ENCODE measurements at regions not wholly inside any gene's neighbourhood (a gene's known extent, or its start where the extent isn't known, plus 50 kb on each side); places are given as distances from the start of the nearest gene placed in this dataset.

DNA sequence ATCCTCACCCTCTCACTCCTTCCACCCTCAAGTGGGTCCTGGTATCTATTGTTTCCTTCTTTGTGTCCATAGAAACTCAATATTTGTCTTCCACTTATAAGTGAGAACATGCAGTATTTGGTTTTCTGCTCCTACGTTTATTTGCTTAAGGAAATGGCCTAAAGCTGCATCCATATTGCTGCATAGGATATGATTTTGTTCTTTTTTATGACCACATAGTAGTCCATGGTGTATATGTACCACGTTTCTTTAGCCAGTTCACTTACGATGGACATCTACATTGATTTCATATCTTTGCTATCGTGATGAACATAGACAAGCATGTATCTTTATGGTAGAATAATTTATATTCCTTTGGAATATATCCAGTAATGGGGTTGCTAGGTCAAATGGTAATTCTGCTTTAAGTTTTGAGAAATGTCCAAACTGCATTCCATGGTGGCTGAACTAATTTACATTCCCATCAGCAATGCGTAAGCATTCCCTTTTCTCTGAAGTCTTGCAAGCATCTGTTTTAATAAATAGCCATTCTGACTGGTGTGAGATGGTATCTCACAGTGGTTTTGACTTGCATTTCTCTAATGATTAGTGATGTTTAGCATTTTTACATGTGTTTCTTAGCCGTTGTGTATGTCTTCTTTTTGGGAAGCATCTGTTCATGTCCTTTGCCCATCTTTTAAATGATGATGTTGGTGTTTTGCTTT lies 650.2 kb downstream of the ZNF385D start:
- TF ChIP-seq, protein P1, sequence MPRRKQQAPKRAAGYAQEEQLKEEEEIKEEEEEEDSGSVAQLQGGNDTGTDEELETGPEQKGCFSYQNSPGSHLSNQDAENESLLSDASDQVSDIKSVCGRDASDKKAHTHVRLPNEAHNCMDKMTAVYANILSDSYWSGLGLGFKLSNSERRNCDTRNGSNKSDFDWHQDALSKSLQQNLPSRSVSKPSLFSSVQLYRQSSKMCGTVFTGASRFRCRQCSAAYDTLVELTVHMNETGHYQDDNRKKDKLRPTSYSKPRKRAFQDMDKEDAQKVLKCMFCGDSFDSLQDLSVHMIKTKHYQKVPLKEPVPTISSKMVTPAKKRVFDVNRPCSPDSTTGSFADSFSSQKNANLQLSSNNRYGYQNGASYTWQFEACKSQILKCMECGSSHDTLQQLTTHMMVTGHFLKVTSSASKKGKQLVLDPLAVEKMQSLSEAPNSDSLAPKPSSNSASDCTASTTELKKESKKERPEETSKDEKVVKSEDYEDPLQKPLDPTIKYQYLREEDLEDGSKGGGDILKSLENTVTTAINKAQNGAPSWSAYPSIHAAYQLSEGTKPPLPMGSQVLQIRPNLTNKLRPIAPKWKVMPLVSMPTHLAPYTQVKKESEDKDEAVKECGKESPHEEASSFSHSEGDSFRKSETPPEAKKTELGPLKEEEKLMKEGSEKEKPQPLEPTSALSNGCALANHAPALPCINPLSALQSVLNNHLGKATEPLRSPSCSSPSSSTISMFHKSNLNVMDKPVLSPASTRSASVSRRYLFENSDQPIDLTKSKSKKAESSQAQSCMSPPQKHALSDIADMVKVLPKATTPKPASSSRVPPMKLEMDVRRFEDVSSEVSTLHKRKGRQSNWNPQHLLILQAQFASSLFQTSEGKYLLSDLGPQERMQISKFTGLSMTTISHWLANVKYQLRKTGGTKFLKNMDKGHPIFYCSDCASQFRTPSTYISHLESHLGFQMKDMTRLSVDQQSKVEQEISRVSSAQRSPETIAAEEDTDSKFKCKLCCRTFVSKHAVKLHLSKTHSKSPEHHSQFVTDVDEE (CRISPR knock-in tag; IDR thresholded peaks at IDR 0.05): no peak
- TF ChIP-seq GLIS3 (CRISPR knock-in tag; IDR thresholded peaks at IDR 0.05) (no peak), ARNTL (CRISPR knock-in tag; IDR thresholded peaks at IDR 0.05; ENCODE audit: borderline replicate concordance, low read depth) (no peak), OSR1 (CRISPR knock-in tag; IDR thresholded peaks at IDR 0.05) (no peak), ESRRG (CRISPR knock-in tag; IDR thresholded peaks at IDR 0.05) (no peak), TOX (CRISPR knock-in tag; IDR thresholded peaks at IDR 0.05; ENCODE audit: borderline replicate concordance) (no peak), CSDC2 (CRISPR knock-in tag; IDR thresholded peaks at IDR 0.05) (no peak), ZFP3 (CRISPR knock-in tag; IDR thresholded peaks at IDR 0.05) (no peak), ZNF8 (CRISPR knock-in tag; IDR thresholded peaks at IDR 0.05) (no peak), RARB (CRISPR knock-in tag; IDR thresholded peaks at IDR 0.05) (no peak), ZFP30 (CRISPR knock-in tag; IDR thresholded peaks at IDR 0.05) (no peak), PPARA (CRISPR knock-in tag; IDR thresholded peaks at IDR 0.05; ENCODE audit: borderline replicate concordance) (no peak)
- TF ChIP-seq, protein P2, sequence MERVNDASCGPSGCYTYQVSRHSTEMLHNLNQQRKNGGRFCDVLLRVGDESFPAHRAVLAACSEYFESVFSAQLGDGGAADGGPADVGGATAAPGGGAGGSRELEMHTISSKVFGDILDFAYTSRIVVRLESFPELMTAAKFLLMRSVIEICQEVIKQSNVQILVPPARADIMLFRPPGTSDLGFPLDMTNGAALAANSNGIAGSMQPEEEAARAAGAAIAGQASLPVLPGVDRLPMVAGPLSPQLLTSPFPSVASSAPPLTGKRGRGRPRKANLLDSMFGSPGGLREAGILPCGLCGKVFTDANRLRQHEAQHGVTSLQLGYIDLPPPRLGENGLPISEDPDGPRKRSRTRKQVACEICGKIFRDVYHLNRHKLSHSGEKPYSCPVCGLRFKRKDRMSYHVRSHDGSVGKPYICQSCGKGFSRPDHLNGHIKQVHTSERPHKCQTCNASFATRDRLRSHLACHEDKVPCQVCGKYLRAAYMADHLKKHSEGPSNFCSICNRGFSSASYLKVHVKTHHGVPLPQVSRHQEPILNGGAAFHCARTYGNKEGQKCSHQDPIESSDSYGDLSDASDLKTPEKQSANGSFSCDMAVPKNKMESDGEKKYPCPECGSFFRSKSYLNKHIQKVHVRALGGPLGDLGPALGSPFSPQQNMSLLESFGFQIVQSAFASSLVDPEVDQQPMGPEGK (CRISPR knock-in tag; IDR thresholded peaks at IDR 0.05; ENCODE audit: borderline replicate concordance): no peak
- TF ChIP-seq, protein P3, sequence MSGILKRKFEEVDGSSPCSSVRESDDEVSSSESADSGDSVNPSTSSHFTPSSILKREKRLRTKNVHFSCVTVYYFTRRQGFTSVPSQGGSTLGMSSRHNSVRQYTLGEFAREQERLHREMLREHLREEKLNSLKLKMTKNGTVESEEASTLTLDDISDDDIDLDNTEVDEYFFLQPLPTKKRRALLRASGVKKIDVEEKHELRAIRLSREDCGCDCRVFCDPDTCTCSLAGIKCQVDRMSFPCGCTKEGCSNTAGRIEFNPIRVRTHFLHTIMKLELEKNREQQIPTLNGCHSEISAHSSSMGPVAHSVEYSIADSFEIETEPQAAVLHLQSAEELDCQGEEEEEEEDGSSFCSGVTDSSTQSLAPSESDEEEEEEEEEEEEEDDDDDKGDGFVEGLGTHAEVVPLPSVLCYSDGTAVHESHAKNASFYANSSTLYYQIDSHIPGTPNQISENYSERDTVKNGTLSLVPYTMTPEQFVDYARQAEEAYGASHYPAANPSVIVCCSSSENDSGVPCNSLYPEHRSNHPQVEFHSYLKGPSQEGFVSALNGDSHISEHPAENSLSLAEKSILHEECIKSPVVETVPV (CRISPR knock-in tag; IDR thresholded peaks at IDR 0.05): no peak

Data from SK-N-SH treated with all-trans-retinoic acid at 6 μM for 48 hours (cell line).